GM18907 (cell line): ENCODE measurements at regions not wholly inside any gene's neighbourhood (a gene's known extent, or its start where the extent isn't known, plus 50 kb on each side); places are given as distances from the start of the nearest gene placed in this dataset.
A peak's percentile ranks its signal among the peaks of the same experiment; 100 is the strongest.

Experiments used
- ATAC-seq: cut with Tn5 transposase; IDR thresholded peaks from one replicate; pipeline ENCODE4 v1.9.1; 2021; ENCODE audit warnings: mild to moderate bottlenecking, moderate library complexity; ENCODE audit not compliant: unreplicated experiment

GRCh38 chr2:16322308-16323125 is 343.1 kb downstream of the CYRIA start:
- ATAC-seq = no peak

- no peak for ATAC-seq
Measured at GRCh38 chr2:16321872-16322271, 343.8 kb downstream of the CYRIA start.

- ATAC-seq = no peak
Measured at GRCh38 chr2:16321256-16321655, 344.4 kb downstream of the CYRIA start.

GRCh38 chr2:16320716-16321115 is 344.9 kb downstream of the CYRIA start:
- ATAC-seq = no peak

- no peak for ATAC-seq
Measured at GRCh38 chr2:16319551-16320121, 346.0 kb downstream of the CYRIA start.

DNA sequence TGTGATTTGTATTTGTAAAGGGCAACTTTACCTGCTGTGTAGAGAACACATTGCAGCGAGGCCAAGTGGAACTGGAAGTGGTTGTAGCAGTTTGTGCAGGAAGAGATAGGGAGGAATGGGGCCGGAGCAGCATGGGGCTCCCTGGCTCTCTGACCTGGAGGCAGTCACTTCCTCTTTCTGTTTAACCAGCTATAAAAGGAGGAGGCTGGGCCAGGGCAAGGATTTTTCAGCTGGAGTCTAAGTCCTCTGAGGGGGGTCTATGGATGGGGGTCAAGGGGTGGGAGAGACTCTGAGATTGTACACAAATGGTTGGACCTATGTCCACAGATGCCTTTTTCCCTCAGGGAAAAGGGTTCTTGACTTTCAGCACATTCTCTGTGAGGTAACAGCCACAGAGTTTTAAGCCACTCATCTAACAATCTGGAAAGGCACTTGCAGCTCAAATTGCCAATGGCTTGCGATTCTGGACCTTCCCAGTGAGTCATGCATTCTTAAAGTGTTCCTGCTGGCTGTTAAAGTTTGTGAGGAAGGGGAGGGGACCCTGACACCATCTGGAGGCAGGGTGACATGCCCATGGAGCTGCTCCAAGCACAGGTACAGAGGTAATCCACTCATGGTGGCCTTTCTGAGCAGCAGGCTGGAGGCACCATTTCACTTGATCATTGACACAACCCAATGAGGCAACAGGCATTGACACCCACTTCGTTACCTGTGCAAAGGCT is 347.0 kb downstream of the CYRIA start:
- ATAC-seq = peak; percentile 73

DNA sequence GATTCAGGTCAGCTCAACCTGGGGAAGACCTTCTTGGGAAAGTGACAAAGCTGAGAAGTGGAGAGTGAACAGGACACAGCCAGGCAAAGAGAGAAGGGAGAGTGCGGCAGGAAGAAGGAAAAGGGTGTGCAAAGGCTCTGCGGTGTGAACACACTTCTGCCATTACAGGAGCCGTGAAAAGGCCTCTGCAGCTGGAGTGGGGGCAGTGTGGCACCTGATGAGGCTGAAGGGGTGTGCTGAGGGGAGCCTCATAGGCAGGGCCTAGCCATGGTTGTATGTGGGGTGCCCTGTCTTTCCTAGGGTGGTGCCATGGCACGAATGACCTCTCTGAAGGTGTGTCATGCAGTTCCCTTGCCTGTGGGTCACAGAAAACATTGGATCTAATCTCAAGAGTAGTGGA is 347.6 kb downstream of the CYRIA start:
- ATAC-seq = no peak

DNA sequence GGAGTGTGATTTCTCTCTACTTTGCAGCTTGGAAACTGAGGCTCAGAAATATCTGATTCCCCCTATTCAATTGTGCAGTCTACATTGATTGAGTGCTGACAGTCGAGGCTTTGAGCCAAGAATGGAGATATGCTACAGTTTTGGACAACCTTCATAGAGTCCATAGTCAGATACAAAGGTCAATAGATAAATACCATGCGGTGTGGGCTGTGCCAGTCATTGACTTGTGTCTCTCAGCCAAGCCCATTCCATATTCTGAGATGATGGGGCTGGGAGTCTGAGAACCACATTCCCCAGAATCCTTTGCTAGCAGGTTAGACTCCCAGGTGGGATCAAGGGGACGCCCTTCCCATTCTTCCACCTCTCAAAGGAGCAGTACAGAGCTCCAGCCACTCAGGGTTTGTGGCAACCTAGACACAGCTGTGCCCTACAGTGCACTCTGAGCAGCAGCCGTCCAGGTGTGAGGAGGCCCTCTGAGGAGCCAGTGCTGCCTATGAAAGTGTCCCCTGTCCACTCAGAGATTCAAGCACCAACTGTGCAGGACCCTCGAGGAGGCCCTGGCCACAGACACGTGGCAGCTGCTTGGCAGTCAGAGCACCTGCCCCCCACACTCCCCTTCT is 348.3 kb downstream of the CYRIA start:
- ATAC-seq = no peak

GRCh38 chr2:16316456-16317210 is 349.0 kb downstream of the CYRIA start:
- ATAC-seq = no peak

DNA sequence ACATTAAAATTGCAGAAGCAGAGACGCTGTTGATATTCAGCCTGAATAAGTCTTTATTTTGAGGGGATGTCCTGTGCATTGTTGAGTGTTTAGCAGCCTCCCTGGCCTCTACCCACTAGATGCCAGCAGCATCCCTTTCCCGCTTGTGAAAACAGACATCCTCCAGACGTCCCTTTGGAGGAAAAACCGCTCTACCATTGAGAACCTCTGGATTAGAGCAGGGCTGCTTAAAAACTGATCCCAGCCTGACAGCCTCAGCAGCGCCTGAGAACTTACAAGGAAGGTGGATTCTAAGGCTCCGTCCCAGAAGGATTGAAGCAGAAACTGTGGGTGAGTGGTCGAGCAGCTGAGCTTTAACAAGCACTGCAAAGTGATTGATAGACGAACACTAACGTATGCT is 349.7 kb downstream of the CYRIA start:
- no peak for ATAC-seq

GRCh38 chr2:16315458-16315835 is 350.2 kb downstream of the CYRIA start:
- ATAC-seq = no peak

- ATAC-seq = no peak
Measured at GRCh38 chr2:16314691-16315457, 350.8 kb downstream of the CYRIA start.

- no peak for ATAC-seq
Measured at GRCh38 chr2:16314001-16314400, 351.6 kb downstream of the CYRIA start.

GRCh38 chr2:16313235-16313975 is 352.2 kb downstream of the CYRIA start:
- ATAC-seq = no peak

- ATAC-seq = no peak
Measured at GRCh38 chr2:16312771-16313170, 352.9 kb downstream of the CYRIA start.

DNA sequence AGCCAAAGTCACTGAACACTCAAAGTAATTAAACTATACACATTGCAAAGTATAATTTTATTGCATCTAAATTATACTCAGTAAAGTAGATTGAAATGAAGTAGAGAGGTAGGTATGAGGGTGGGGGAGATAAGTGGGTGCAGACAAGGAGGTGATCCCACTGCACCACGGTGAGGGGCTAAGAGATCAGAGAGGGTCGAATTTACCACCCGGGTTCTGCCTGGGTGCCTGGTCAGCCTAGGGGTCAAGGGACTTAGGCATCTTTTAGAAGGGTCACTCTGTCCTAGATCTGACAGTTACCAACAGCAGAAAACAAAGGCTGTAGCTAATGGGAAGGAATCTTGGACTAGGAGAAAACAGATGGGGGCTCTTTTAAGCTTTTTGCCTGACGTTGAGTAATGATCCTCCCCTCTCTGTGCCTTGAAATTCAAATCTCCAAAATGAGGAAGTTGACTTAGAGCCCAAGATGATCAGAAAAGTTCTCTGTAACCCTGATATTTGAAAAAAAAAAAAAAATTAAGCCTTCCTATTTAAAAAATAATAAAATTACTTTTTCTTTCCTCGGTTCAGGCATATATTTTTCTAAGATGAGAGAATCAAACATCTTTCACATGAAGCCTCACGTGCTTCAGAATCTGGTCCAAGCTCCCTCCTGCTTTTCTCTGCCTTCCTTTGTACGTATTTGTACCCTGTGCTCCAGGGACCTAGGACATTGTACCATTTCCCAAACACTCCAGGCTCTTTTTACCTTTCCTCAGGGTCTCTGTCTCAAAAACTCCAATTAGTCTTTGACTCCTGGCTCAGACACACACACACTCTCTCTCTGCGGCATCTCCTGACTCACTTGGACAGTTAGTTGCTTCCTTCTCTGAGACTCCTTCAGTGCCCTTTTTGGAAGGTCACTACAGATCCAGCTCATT is 353.9 kb downstream of the CYRIA start:
- ATAC-seq = no peak

DNA sequence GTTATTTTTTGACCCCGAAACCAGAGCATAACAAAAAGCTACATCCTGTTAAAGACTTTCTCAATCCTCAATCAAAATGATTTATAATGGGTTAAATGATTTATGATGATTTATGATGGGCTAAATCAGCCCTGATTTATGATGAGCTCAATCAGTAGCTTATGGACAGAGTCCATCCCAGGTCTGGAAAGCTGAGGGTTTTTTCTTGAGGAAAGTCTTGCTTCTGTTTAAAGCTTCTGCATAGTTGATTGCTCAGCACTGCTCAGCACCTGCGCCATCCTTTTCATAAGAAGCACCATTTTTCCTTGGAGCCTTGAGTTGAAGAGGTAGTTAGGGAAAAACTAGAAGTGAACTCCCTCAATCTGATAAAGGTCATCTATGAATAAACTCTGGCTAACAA is 356.8 kb downstream of the CYRIA start:
- no peak for ATAC-seq

DNA sequence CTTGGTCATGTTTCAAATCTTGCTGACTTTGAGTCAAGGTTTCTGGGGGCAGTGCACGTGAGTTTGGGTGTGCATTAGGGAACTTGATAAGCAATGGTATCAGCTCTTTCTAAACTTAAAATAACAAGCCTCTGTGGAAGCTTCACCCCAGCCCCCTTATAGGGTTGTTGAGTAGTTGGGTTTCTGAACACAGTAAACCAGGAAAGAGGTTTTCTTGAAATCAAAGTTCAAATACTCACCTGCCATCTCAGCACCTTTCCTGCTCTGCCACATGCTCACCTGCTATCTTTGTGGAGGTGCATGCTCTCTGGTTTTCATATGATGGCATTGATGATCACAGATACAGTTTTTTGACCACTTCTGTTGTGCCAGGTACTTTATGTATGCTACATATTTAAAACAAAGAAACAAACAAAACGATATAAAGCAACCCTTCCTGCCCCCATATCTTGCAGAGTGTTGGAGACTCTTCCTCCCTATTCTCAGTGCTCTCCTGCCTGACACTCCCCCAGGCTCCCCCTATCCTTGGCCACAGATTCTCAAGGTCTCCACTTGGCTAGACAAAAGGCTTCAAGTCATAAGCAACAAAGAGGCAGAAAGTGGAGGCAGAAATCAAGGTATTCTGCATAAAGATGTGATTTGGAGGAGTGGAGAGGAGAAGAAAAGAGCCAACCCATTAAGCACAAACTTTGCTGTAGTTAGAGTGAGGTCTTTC is 360.6 kb downstream of the CYRIA start:
- ATAC-seq = no peak
